ENCODE measurements at regions not wholly inside any gene's neighbourhood (a gene's known extent, or its start where the extent isn't known, plus 50 kb on each side); places are given as distances from the start of the nearest gene placed in this dataset.
"Not testable (repeated sequence)": the region's sequence is repeated elsewhere in the genome, so short reads cannot be mapped to it uniquely, and the experiment has no call there.

DNA sequence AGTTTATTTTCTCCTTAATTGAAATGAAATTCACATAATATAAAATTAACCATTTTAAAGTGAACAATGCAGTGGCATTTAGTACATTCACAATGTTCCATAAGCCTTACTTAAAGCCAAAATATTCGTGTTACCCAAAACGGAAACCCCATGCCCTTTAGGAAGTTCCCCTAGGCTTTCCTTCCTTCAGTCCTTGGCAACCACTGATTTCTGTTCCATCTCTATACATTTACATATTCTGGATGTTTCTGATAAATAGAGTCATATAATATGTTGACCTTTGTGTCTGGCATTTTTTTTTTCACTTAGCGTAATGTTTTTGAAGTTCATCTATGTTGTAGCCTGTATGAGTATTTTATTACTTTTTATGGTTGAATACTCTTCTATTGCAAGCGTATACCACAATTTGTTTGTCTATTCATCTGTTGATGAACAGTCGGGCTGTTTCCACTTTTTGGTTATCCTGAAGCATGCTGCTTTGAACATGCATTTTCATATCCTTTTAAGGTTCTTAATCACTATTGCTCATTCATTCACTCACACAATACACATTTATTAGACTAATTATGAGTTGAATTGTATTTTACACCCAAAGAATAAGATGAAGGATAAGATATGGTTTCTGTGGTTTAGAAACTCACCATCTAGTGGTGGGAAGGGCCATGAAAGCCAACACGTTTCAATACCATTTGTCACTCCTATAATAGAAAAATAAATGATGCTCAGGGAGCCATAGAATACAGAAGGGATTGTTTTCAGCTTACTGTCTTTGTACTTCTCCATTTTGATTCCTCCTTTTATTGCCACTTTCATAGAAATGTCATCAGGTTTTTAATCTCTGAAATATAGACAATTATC lies 408.2 kb upstream of the CBLB start:
- Histone ChIP-seq H3K27ac (no peak overlapping the region), H3K4me3 (no peak overlapping the region)

DNA sequence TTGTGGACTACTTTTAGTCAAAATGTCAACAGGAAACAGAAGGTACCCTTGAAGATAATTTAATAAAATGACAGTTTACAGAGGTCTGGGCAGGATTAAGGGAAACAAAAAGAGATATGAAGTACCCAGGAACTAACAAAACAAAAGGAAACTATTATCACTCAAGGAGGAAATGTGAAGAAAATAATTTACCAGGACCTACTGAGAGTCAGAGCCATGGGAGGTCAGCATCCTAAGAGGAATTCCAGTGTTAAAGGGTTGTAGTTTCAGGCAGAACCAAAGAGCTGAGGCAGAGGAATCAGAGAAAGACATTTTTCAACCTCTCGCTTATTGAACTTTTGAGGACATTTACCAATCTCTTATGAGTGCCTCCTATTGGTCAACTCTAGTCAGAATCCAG lies 408.9 kb upstream of the CBLB start:
- H3K4me3 ChIP-seq: no peak overlapping the region
- no peak overlapping the region for H3K27ac ChIP-seq

DNA sequence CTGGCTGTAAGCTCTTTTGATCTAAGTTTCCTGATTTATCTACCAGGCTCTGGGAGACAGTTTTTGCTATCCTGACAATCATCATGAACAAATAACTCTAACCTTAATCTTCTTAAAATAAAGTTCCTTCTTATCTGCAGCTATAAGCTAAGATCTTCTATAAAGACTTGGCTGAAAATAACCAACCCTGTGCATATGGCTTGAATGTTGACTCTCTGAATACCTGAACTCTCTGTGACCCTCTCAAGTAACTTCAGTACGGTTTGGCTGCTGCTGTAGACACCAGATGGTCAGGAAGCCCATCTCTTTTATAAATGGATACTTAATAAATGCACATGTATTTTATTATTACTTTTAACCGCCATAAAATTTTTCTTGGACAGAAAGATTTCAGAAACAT lies 412.4 kb upstream of the CBLB start:
- Histone ChIP-seq H3K27ac (no peak overlapping the region), H3K4me3 (no peak overlapping the region)

DNA sequence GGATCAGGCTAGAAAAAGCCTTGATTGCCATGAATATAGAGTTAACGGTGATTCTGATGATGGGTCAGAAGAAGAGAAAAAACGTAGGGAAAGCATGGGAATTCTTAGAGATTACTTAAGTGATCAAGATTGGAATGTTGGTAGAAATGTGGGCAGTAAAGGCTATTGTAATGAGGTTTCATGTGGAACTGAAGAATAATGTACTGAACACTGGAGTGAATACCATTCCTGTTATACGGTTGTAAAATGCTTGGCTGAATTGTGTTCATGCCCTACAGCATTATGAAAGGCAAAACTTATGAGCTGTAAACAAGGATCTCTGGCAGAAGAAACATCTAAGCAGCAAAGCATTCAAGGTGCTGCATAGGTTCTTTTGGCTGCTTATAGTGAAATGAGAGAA lies 414.1 kb upstream of the CBLB start:
- Histone ChIP-seq H3K4me3 (no peak overlapping the region), H3K27ac (no peak overlapping the region)

DNA sequence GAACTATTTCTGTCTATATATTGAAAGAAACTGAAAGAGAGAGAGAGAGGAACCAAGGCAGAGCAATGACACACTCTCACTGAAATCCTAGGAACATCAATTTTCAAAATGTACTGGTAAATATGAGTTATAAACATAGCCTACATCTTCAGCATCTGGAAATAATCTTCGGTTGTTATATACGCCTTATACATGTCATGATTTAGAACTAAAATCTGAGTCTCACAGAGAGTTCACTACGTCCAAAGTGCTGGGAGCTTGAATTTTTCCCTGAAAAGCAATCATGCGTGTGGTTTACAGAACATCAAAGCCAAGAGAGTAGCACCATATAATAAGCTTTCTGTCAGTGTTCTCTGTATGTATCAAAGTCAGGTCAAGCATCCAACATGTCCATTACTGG lies 420.0 kb upstream of the CBLB start:
- Histone ChIP-seq H3K27ac (no peak overlapping the region), H3K4me3 (no peak overlapping the region)

DNA sequence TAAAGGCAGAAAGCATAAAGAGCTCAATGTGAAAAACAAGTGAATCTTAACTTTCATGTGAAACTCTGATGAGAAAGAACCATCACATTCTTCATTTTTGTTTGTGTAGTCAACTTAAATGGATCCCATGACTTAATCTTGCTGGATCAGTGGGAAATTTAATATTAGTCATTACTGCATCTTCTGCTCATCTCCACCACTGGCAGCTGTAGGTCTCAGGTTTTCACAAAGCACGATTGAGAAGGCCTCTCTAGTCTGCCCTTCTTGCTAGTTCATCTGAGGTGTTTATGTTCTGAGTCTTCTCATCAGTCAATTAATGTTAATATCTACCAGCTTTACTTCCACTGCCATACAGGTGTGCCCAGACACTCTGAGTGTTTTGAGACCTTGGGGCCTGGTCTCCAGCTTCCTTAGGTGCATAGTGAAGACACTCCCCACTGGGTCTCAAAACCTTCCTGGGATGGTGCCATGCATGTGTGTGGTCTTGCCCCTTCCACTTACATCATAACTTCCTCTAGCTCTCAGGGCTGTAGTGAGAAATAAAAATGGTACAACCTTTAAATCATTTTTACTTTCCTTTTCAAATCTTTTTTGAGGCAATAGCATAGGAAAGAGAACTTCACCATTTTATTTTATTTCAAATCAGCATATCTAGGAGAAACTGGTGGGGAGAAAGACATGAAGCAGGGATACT lies 421.6 kb upstream of the CBLB start:
- H3K4me3 ChIP-seq: no peak overlapping the region

DNA sequence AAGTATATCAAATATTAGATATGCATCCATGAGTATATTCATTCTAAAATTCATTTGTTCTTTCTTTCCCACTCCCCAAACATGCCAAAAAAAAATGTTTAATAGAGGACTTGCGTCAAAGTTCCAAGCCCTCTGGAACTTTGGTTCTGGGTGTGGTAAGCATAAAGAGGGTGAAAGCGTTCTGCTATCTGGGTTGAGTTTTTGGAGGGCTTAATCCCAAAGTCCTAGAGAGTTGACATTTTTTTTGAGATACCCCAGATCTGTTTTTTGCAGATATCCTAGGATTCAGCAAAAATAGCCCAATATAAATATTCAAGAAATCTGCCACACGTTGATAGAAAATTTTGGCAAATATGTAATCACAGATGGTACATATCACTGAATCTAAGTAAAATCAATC lies 424.3 kb upstream of the CBLB start:
- H3K27ac ChIP-seq: no peak overlapping the region
- H3K4me3 ChIP-seq: no peak overlapping the region

More for the DNA sequence above, 421.6 kb upstream of the CBLB start:
- no peak overlapping the region for H3K27ac ChIP-seq

DNA sequence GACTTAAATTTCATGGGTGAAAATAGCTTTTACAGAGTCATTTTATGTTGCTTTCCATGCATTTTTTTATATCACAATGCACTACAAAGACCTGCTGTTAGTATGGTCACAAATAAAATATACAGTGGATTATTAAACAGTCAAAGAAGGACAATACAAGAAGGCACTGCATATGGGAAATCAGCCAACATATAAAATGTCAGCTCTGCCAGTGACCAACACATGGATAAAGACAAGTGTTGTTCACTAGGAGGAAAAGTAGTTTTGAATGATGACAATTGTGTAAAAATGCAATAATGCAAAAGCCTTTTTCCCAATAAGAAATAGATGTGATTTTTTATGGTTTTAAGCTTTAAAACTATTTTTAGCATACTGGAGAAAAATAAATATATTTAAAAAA lies 425.3 kb upstream of the CBLB start:
- H3K4me3 ChIP-seq: no peak overlapping the region
- H3K27ac ChIP-seq: no peak overlapping the region

DNA sequence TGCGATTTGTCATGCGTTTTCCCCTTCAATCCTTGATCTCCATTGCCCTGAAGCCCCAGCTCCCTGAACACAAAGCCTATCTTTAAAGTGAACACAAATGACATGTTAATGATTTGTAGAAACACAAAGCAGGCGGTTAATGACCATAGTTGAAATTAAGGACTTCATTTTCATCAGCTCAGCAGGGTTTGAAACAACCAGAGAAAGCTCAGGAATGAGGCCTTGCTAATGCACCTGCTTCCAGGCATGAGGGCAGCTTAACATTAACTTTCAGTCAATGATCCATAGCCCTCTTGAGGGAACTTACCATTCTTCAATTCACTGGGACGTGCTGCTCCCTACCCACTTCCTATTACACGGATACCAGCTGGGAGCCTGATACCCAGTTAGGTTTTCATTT lies 427.2 kb upstream of the CBLB start:
- no peak overlapping the region for H3K4me3 ChIP-seq
- no peak overlapping the region for H3K27ac ChIP-seq

DNA sequence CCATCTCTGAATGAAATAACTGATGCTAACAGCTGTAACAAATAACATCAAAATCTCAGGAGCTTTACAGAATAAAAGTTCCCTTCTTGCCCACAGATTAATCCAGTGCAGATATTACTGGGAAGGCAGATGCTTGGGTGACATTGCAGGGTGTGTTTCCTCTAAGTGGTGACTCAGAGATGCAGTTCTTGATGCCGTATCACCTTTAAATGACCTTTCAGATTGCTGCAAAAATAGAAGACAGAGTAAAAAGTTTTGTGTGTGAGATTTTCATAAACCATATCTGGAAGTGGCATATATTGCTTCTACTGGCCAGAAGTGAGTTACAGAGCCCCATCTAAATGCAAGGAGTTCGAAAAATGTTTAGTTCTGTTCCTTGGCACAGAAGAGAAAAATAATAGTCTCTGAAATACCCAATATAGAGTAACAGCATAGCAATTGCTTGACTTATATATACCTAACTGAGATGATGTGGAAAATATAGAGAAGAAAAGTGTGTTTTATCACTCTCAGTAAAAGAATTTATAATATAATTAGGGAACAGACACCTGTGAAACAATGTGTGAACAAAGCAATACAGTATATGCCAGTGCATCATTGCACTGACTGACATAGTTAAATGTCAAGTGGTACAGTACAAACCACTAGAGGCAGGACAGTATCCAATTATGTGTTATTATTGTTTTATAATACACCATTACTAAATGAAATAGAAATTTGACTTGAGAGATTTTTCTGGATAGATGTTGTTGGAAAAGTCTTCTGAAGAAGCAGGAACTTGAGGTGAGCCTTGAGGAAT lies 430.7 kb upstream of the CBLB start:
- Histone ChIP-seq H3K27ac (no peak overlapping the region), H3K4me3 (no peak overlapping the region)

DNA sequence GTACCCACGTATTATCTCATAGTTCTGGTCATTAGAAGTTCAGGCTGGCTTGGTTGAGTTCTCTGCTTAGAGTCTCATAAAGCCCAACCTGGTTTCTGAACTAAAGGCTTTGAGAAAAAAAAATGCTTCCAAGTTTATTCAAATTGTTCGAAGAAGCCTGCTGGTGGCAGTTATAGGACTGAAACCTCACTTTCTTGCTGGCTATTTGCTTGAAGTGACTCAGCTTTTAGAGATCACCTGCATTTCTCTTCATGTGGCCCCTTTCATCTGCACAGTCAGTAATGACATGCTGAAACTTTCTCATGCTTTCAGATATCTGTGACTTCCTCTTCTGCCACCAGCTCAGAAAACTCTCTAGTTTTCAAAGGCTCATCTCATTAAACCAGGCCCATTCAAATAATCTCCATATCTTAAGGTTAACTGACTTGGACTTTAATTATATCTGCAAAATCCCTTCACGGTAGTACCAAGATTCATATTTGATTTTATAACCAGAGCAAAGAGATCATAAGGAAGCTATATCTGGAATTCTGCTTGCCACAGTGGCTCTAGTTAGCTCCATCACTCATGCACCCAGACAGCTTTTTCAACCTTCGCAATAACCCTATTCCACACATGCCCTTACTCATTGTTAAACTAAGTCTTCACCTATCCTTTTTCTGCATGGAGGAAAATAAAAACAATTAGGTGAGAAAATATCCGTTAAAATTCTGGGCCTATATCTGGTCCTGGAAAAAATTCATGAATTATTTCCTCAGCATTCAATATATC lies 433.8 kb upstream of the CBLB start:
- Histone ChIP-seq H3K4me3 (no peak overlapping the region), H3K27ac (no peak overlapping the region)

DNA sequence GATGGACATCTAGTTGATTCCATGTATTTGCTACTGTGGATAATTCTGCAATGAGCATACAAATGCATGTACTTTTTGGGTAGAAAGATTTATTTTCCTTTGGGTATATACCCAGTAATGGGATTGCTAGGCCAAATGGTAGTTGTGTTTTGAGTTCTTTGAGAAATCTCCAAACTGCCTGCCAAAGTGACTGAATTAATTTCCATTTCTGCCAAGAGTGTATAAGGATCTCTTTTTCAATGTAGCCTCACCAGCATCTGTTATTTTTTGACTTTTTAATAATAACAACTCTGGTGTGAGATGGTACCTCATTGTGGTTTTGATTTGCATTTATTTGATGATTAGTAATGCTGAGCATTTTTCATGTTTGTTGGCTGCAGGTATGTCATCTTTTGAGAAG lies 435.0 kb upstream of the CBLB start:
- H3K27ac ChIP-seq: no peak overlapping the region
- no peak overlapping the region for H3K4me3 ChIP-seq

DNA sequence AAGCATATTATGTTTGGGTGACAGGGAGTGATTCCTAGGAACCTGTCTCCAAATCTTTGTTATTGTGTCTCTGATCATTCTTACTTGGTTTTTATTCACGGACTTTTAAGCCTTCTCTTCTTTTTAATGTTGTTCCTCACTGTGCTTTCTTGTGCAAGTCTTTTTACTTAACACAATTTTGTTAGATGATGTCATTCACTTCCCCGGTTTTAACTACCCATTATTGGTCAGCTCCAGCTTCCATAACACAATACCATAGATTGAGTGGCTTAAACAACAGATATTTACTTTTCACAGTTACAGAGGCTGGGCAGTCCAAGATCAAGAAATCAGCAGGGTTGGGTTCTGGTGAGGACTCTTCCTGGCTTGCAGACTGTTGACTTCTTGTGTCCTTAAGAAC lies 436.3 kb upstream of the CBLB start:
- no peak overlapping the region for H3K4me3 ChIP-seq
- no peak overlapping the region for H3K27ac ChIP-seq

DNA sequence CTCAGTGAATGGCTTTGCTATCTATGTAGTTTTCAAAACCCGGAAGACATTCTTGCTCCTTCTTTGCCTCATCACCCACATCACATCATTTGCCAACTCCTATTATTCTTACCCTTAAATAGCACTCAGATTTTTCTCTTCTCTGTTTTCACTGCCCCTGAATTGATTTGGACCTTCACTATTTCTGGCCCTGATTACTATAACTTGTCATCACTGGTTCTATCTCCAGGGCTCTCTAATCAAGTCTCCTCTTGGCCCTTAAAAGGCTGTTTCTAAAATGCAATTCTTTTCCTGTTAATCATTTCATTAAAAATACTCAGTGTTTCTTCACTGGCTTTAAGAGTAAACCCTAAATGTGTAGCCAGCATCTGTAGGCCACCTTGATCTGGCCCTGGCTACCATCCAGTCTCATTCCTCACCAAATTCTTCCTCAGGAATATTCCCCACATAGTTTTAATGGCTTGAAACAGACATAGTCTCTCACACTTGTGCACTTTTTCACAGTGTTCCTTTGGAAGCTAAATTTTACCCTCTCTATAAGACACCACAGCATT lies 437.1 kb upstream of the CBLB start:
- H3K4me3 ChIP-seq: no peak overlapping the region

DNA sequence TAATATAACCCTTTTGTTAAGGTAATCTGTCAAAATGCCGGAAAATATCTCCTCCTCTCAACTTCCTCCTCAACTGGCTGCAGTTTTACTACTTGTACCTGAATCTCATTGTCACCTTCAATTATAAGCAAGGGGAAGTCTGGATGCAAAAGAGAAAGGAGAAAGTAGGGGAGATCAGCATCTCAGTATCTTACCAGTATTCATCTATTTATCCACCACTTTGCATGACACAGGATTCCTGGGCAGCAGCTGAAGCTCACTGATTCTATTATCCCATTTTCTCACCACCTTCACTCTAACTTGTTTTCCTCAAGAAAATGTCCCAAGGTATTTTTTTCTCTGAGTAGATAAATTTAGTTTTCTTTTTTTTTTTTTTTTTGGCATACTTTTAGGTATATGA lies 440.5 kb upstream of the CBLB start:
- Histone ChIP-seq H3K27ac (no peak overlapping the region), H3K4me3 (no peak overlapping the region)

More for the DNA sequence above, 437.1 kb upstream of the CBLB start:
- no peak overlapping the region for H3K27ac ChIP-seq

DNA sequence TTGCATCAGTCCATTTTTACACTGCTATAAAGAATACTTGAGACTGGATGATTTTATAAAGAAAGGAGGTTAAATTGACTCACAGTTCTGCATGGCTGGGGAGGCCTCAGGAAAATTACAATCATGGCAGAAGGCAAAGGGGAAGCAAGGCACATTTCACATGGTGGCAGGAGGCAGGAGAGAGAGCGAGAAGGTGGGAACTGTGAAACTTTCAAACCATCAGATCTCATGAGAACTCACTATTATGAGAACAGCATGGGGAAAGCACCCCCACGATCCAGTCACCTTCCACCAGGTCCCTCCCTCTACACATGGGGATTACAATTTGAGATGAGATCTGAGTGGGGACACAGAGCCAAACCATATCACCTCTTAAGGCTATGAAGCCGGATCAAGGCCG lies 441.0 kb upstream of the CBLB start:
- not testable (repeated sequence) for H3K27ac ChIP-seq, H3K4me3 ChIP-seq

DNA sequence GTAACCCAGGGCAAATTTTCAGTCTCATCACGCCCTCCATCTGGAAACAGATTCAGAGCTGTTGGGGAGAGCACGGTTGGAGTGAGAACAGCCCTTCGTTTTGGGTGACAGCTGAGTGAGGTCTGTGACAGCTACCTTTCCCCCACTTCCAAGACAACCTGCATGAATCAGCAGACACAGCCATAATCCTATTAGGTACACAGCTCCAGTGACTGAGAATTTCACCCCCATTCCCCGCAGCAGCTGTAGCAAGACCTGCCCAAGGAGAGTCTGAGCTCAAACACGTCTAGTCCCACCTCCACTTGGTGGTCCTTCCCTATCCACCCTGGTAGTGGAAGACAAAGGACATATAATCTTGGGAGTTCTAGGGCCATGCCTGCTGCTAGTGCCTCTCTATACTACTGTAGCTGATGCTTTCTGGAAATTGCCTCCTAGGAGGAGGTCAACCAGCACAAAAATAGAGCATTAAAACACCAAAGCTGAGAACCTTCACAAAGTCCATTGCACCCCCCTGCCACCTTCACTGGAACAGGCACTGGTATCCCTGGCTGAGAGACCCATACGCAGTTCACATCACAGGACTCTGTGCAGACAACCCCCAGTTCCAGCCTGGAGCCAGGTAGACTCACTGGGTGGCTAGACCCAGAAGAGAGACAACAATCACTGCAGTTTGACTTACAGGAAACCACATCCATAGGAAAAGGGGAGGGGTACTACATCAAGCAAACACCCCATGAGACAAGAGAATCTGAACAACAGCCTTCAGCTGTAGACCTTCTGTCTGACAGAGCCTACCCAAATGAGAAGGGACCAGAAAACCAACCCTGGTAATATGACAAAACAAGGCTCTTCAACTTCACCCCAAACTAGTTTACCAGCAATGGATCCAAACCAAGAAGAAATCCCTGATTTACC lies 448.6 kb upstream of the CBLB start:
- H3K4me3 ChIP-seq: no peak overlapping the region
- H3K27ac ChIP-seq: no peak overlapping the region

DNA sequence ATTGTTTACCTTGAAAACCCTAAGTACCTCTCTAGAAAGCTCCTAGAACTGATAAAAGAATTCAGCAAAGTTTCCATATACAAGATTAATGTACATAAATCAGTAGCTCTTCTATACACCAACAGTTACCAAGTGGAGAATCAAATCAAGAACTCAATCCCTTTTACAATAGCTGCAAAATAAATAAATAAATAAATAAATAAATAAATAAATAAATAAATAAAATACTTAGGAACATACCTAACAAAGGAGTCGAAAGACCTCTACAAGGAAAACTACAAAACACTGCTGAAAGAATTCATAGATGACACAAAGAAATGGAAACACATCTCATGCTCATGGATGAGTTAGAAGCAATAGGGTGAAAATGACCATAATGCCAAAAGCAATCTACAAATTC lies 452.6 kb upstream of the CBLB start:
- H3K27ac ChIP-seq, H3K4me3 ChIP-seq: not testable (repeated sequence)

DNA sequence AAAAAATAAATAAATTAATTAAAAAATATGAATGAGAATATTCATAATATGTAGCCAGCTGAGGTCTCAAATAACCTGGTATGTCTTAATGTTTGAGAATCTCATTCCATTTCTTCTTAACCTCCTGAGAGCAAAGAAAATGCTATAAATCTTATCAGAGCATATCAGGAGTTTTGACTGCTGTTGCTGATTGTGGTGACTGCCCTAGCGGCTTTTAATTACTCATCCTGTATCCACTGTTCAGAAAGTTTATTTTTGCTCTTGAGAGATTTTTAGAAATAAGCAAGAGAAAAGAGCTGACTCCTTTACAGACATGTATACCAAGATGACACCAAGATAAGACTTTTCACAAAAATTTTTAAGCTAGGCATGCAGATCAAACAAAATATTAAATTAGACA lies 454.8 kb upstream of the CBLB start:
- Histone ChIP-seq H3K4me3 (no peak overlapping the region), H3K27ac (no peak overlapping the region)
